SW480 (cell line): ENCODE measurements at regions not wholly inside any gene's neighbourhood (a gene's known extent, or its start where the extent isn't known, plus 50 kb on each side); places are given as distances from the start of the nearest gene placed in this dataset.

ENCODE experiments used
- DNase-seq: peaks from one replicate; pipeline ENCODE4 v3.0.0-alpha.2; 2016; ENCODE audit warnings: low spot score

DNA sequence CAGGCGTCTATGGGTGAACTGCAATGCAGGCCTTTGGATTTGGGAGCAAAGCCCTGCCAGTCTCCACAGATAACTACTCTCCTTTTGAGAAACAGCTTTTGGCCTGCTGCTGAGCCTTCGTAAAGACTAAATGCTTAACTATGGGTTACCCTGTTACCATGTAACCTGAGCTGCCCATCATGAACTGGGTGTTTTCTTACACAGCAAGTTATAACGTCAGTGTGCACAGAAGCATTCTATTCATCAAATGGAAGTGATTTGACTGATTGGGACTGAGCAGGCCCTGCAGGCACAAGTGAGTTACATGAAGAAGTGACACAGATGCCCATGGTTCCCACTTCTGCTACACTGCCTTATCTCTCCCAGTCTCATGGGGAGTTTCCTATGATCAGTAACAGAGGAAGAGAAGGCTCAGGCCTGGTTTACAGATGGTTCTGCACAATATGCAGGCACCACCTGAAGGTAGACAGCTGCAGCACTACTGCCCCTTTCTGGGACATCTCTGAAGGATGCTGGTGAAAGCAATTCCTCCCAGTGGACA is 319.1 kb downstream of the CD83 start:
- no peak for DNase-seq

GRCh38 chr6:14439419-14439818 is 321.8 kb downstream of the CD83 start:
- no peak for DNase-seq

GRCh38 chr6:14440215-14440910 is 322.8 kb downstream of the CD83 start:
- DNase-seq, result no peak

DNA sequence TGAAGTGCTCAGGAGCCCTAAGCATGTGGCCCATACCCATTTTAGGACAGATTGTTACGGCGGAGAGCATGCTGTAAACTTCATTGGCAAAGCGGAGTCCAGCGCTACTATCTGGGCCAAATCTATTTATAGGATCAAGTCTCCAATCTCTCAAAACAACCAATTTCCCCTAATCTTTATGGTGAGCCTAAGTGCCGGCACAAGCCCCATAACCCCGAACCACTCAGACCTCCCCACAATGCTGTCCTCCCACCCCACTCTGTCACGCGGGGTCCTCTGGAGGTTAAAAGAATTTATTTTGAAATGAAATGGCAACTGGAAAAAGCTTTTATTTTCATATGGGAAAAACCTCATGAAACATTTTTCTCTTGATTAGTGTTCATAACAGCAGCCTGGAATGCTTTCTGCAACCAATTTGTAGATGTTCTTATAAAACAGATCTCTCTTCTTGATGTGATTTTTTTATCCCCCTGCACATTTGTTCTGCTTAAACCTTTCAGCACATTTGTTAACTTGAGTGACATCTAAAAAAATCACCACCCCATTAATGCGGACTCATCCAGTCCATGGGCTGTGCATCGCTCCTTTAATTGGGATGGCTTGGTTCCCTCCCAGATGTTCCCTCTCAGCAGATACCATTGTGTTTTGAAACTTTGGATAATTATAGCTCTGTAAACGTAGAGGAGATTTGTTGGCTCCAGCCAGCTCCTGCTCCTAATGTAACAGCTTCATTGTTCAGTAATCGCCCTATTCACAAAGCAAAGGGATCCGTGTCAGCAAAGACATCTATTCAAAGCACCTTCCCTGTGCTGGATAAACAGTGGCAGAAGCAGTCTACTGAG is 323.6 kb downstream of the CD83 start:
- no peak for DNase-seq

GRCh38 chr6:14442242-14442641 is 324.7 kb downstream of the CD83 start:
- no peak for DNase-seq

GRCh38 chr6:14443629-14444268 is 326.2 kb downstream of the CD83 start:
- no peak for DNase-seq

DNA sequence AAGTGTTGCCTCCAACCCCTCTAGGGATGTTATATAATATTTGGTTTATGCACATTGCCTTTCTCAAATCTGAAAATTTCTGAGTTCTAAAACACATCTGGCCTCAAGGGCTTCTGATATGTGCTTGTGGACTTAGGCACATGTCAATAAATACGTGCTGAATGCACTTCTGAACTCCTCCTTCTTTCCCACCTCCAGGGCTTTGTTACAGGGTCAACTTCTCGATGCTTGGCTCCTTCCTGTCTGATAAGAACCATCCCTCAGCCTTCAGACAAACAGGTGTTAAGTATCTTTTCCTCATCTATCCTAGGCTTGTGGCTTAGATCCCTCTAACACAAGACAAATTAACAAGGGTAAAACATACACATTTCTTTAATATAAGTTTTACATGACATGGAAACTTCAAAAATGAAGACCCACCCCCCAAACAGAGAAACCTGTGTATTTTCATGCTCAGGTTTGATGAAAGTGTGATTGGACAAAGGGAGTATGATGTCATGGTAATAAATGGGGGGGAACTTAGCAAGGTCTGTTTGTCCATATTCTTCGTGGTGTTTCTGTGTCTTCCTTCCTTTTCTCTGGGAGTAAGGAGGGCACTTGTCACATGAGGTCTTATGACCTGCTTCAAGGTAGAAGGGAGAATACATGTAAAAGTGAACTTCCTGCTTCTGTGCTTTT is 326.9 kb downstream of the CD83 start:
- DNase-seq, result no peak

GRCh38 chr6:14447240-14447639 is 329.7 kb downstream of the CD83 start:
- no peak for DNase-seq

- DNase-seq, result no peak
Observed at GRCh38 chr6:14448246-14448645, 330.7 kb downstream of the CD83 start.

GRCh38 chr6:14450133-14450504 is 332.5 kb downstream of the CD83 start:
- no peak for DNase-seq

DNA sequence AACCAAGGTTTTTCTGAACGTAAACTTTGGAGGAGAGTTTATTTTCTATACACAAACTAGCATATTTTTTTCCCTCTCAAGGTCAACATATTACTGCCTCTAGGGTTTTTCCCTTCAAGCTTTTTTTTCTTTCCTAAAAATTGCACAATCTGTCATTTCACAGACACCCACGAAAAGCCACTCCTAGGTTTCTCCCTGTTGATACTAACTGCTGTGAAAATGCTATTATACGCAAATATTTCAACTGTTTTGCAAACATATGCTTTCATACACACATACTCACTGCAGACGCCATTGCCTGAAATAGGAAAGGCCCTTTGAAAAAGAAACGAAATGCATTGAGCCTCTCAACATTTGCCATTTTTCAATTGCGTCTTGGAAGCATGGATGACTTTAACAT is 333.0 kb downstream of the CD83 start:
- DNase-seq, result no peak

DNA sequence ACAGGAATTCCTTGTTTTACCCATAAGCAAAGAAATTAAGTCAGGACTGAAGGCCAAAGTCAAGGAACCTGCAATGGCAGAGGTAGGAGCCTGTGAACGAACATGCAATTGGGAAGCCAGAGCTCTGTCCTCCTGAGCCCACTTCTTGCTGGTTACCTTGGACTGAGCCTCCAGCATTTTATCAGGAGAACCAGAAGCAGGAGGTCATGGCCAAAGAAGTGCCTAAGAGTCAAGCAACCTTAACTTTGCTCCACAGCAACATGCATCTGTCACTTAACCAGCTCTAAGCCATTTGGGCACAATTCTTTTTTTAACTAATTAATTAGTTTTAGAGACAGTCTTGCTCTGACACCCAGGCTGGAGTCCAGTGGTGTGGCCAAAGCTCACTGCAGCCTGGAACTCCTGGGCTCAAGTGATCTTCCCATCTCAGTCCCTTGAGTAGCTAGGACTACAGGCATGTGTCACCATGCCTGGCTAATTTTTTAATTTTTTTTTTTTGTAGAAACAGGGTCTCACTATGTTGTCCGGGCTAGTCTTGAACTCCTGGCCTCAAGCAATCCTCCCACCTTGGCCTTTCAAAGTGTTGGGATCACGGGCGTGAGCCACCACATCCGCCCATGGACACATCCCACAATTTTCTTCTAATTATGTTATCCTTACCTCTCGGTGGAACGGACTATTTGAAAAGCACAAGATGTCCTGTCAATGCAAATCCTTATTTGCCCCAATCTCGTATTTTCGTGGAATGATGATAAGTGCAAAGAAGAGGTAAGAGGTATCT is 334.2 kb downstream of the CD83 start:
- no peak for DNase-seq

GRCh38 chr6:14452567-14453527 is 335.3 kb downstream of the CD83 start:
- no peak for DNase-seq

- DNase-seq, result no peak
Observed at GRCh38 chr6:14453712-14454472, 336.3 kb downstream of the CD83 start.

GRCh38 chr6:14454473-14454775 is 336.9 kb downstream of the CD83 start:
- DNase-seq, result no peak

GRCh38 chr6:14455427-14455826 is 337.9 kb downstream of the CD83 start:
- DNase-seq, result no peak

- no peak for DNase-seq
Observed at GRCh38 chr6:14455876-14456648, 338.5 kb downstream of the CD83 start.

DNA sequence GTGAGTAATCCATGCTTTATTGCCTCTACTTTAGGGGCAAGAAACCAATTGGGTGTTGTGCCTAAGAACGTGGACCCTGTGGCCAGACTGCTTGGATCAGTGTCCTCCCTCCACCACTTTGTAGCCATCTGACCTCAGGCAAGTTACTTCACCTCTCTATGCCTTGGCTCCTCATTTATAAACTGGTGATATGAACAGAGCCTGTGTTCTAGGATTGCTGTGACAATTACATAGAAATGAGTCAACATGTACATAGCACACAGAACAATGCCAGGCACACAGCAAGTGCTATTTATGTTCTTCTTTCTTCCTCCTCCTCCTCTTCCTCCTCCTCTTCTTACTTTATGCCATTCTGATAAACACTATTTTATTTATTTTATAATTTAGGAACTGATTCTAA is 339.4 kb downstream of the CD83 start:
- DNase-seq, result no peak
